ENCODE measurements at regions not wholly inside any gene's neighbourhood (a gene's known extent, or its start where the extent isn't known, plus 50 kb on each side); places are given as distances from the start of the nearest gene placed in this dataset.

DNA sequence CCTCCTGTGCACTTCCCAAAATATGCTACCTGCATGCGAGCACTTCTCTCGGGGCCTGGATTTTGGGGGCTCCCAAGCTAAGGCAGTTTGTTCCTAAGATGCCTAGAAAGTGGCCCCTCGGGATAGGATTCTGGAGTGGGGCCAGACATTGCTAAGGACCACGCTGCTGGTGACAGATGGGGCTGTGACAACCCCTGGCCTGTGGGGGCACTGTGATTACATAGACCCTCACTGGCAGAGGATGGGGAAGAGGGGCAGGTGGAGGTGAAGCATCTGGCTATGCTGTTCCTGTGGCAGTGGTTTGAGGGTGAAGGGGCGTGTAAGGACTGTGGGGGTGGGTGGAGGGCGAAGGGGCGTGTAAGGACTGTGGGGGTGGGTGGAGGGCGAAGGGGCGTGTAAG is 128.4 kb downstream of the ENGASE start:
- no peaks in the 10 kb centered on the region for H3K36me3 Mint-ChIP-seq (ENCODE audit: low read depth)
- no peak overlapping the region for H3K27ac Mint-ChIP-seq

DNA sequence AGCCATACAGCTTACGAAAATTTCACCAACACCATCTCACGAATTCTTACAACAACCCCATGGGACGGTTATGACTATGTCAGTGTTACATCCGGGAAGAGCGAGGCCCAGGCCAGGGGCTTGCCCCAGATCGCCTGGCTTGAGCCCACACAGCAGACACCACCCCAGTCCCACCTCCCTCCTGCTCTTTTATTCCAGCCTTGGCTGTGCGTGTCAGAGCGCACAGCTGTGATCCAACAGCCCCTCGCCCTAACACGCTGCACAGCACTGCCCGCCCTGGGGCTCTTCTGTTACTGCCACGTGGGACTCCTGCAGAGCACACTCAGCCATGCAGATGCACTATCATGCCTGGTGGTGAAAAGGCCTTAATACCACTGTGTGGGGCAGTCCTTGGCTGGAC is 127.9 kb downstream of the ENGASE start:
- Mint-ChIP-seq H3K4me1 (no peaks in the 10 kb centered on the region), H3K27me3 (peaks cover 63% of the 10 kb centered on the region), H3K4me3 (no peak overlapping the region), H3K36me3 (ENCODE audit: low read depth) (no peaks in the 10 kb centered on the region), H3K27ac (no peak overlapping the region)
- H3K9me3 ChIP-seq (ENCODE audit: control insufficient read depth, low read length, poor library complexity, severe bottlenecking): no peaks in the 10 kb centered on the region
- DNase-seq (no peak), ATAC-seq (no peak)

More for the DNA sequence above, 128.4 kb downstream of the ENGASE start:
- no peaks in the 10 kb centered on the region for H3K9me3 ChIP-seq (ENCODE audit: control insufficient read depth, low read length, poor library complexity, severe bottlenecking)
- H3K4me3 Mint-ChIP-seq: no peak overlapping the region
- H3K27me3 Mint-ChIP-seq: peaks cover 69% of the 10 kb centered on the region
- ATAC-seq (no peak), DNase-seq (no peak)
- H3K4me1 Mint-ChIP-seq: no peaks in the 10 kb centered on the region

DNA sequence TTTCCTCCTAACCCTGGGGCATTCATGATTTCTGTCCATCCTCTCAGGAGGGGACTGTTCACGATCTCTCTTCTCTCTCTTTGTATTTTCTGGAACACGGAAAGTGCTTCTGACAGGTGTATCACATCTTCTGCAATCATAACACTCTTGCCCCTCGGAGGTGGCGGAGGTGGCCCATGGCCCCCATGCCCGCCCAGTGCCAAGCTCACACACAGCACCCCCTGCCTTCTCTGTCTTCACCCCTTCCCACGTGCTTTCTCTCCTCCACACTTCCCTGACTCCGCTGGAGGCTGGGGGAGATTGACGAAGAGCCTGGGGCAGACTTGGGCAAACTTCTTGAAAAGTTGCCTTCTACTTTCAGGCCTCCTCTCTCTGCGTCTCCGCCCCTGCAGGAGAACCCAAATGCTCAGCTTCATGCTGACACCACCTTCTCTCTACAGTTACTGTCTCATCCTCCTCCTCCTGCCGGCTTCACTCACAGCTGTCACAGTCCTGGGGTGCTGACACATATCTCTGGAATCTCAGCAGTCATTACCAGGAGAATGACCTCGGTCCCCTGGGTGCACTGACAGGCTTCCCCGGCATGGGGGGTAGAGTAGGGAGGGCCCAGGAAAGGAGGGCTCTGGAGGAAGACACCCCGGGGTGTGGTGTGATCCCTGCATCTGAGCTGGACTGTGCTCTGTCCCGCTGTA is 127.1 kb downstream of the ENGASE start:
- Mint-ChIP-seq H3K4me3 (no peak overlapping the region), H3K36me3 (ENCODE audit: low read depth) (no peaks in the 10 kb centered on the region), H3K27me3 (peaks cover 56% of the 10 kb centered on the region), H3K4me1 (no peaks in the 10 kb centered on the region), H3K27ac (peak overlapping the region; percentile 43)
- DNase-seq (no peak), ATAC-seq (no peak)
- no peaks in the 10 kb centered on the region for H3K9me3 ChIP-seq (ENCODE audit: control insufficient read depth, low read length, poor library complexity, severe bottlenecking)

GRCh38 chr17:79201119-79201518 is 126.5 kb downstream of the ENGASE start:
- Mint-ChIP-seq H3K4me1 (no peaks in the 10 kb centered on the region), H3K4me3 (no peak overlapping the region), H3K27ac (peak overlapping the region; percentile 43), H3K36me3 (ENCODE audit: low read depth) (no peaks in the 10 kb centered on the region), H3K27me3 (peaks cover 60% of the 10 kb centered on the region)
- ATAC-seq: no peak
- no peak for DNase-seq
- H3K9me3 ChIP-seq (ENCODE audit: control insufficient read depth, low read length, poor library complexity, severe bottlenecking): no peaks in the 10 kb centered on the region

- H3K27ac Mint-ChIP-seq: no peak overlapping the region
- no peaks in the 10 kb centered on the region for H3K4me1 Mint-ChIP-seq
- peaks cover 62% of the 10 kb centered on the region for H3K27me3 Mint-ChIP-seq
Measured at GRCh38 chr17:79196913-79197312, 122.3 kb downstream of the ENGASE start.

GRCh38 chr17:79192503-79193351 is 118.1 kb downstream of the ENGASE start:
- Mint-ChIP-seq H3K27ac (no peak overlapping the region), H3K36me3 (ENCODE audit: low read depth) (no peaks in the 10 kb centered on the region), H3K4me1 (no peaks in the 10 kb centered on the region), H3K27me3 (peaks cover 67% of the 10 kb centered on the region), H3K4me3 (no peak overlapping the region)
- no peak for DNase-seq
- no peaks in the 10 kb centered on the region for H3K9me3 ChIP-seq (ENCODE audit: control insufficient read depth, low read length, poor library complexity, severe bottlenecking)
- ATAC-seq: no peak

More at GRCh38 chr17:79196913-79197312, 122.3 kb downstream of the ENGASE start:
- ATAC-seq: no peak
- Mint-ChIP-seq H3K4me3 (no peak overlapping the region), H3K36me3 (ENCODE audit: low read depth) (no peaks in the 10 kb centered on the region)
- no peaks in the 10 kb centered on the region for H3K9me3 ChIP-seq (ENCODE audit: control insufficient read depth, low read length, poor library complexity, severe bottlenecking)
- no peak for DNase-seq

DNA sequence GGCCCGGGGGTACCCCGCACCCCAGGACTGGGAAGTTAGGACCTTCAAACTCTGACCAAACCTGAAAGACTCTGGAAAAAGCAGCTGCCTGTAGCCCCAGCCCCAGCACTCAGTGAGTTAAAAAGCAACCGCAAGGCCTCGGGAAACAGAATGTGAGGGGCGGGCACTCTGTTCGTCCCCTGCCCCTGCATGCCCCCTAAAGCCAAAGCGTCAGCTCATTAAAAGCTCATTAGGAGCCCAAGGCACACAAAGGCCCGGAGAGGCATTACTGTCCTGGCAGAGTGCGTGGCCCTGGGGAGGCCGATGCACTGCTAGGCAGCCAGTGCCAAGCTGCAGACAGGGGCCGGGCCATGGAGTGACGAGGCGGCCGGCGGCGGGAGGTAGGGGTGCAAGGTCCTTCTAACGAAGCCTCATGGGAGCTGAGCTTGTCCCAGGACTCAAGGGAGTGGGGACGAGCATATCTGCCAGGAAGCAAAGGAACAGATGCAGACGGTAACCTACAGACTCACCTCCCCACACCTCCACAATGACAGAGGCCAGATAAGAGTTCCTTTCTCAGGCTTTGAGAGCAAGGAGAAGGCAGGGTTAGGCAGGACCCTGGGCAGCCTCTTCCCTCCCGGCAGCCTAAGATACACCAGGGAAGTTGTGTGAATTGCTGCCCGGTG is 116.8 kb downstream of the ENGASE start:
- Mint-ChIP-seq H3K27ac (no peak overlapping the region), H3K36me3 (ENCODE audit: low read depth) (no peaks in the 10 kb centered on the region), H3K27me3 (peaks cover 76% of the 10 kb centered on the region), H3K4me1 (no peaks in the 10 kb centered on the region), H3K4me3 (peak overlapping the region; percentile 7)
- H3K9me3 ChIP-seq (ENCODE audit: control insufficient read depth, low read length, poor library complexity, severe bottlenecking): no peaks in the 10 kb centered on the region
- no peak for DNase-seq
- no peak for ATAC-seq

DNA sequence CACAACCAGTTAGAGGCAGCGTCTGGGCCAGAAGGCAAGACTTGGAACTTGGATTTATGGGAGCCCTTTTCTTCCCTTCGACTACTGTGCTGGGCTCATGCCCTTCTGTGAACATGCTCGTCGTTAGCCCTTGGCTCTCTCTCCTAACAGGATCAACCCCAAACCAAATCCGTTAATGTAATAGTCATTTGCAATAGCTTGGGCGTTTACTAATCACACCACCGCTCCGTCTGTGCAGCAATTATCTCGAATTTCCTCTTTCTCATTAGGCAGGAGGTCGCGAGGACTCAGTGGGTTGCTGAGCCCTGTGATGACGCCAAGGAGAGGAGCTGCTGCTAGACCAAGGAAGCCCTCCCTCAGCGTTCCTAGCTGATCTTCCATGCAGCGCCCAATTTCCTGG is 114.7 kb downstream of the ENGASE start:
- Mint-ChIP-seq H3K4me3 (no peak overlapping the region), H3K36me3 (ENCODE audit: low read depth) (no peaks in the 10 kb centered on the region), H3K27me3 (peaks cover 81% of the 10 kb centered on the region), H3K4me1 (no peaks in the 10 kb centered on the region), H3K27ac (no peak overlapping the region)
- H3K9me3 ChIP-seq (ENCODE audit: control insufficient read depth, low read length, poor library complexity, severe bottlenecking): no peaks in the 10 kb centered on the region
- no peak for ATAC-seq
- no peak for DNase-seq

DNA sequence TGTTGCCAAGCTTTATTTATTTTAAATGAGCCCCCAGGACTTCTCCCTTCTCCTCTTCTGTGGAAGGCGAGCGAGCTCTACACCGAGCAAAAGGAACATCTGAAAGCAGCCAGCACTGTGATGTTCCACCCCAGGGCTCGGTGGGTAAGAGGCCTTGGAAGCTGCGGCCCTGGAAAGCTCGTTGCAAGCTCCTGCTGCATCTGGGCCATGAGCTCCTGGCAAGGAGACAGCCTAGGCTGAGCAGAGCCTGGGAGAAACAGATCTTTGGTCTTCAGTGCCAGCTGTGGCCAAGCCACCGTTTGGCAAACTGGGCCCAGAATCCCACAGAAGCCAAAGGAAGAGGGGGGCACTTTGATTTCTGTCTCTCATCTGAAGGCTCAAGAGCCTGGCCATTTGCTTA is 114.1 kb downstream of the ENGASE start:
- ATAC-seq (no peak), DNase-seq (no peak)
- no peaks in the 10 kb centered on the region for H3K9me3 ChIP-seq (ENCODE audit: control insufficient read depth, low read length, poor library complexity, severe bottlenecking)
- Mint-ChIP-seq H3K27ac (no peak overlapping the region), H3K27me3 (peaks cover 82% of the 10 kb centered on the region), H3K36me3 (ENCODE audit: low read depth) (no peaks in the 10 kb centered on the region), H3K4me3 (no peak overlapping the region), H3K4me1 (no peaks in the 10 kb centered on the region)

- no peaks in the 10 kb centered on the region for H3K36me3 Mint-ChIP-seq (ENCODE audit: low read depth)
- H3K9me3 ChIP-seq (ENCODE audit: control insufficient read depth, low read length, poor library complexity, severe bottlenecking): no peaks in the 10 kb centered on the region
- ATAC-seq (no peak), DNase-seq (no peak)
- no peak overlapping the region for H3K27ac Mint-ChIP-seq
- no peak overlapping the region for H3K4me3 Mint-ChIP-seq
- peaks cover 76% of the 10 kb centered on the region for H3K27me3 Mint-ChIP-seq
- no peaks in the 10 kb centered on the region for H3K4me1 Mint-ChIP-seq
Measured at GRCh38 chr17:79188048-79188447, 113.4 kb downstream of the ENGASE start.

DNA sequence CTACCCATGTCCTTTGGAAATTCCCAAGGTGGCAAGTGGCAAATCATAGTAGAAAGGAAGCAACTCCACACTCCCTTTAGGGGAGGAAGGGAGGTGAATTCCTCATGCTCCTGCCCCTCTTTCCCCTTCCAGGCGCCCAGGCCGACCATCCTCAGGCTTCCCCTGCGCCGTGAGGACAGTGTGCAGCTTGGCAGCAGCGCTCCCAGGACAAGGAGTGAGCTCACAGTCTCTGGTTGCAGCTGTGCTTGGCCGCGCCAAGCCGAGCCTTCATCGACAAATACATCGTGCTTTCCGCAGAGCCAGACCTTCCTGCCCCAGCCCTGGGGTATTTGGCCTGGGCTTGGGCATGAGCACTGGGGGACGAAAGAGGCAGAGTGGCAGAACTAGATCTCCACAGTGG is 112.6 kb downstream of the ENGASE start:
- H3K4me1 Mint-ChIP-seq: no peaks in the 10 kb centered on the region
- no peaks in the 10 kb centered on the region for H3K36me3 Mint-ChIP-seq (ENCODE audit: low read depth)
- no peaks in the 10 kb centered on the region for H3K9me3 ChIP-seq (ENCODE audit: control insufficient read depth, low read length, poor library complexity, severe bottlenecking)
- no peak for ATAC-seq
- no peak overlapping the region for H3K4me3 Mint-ChIP-seq
- DNase-seq: no peak
- H3K27ac Mint-ChIP-seq: no peak overlapping the region
- H3K27me3 Mint-ChIP-seq: peaks cover 68% of the 10 kb centered on the region

- no peaks in the 10 kb centered on the region for H3K9me3 ChIP-seq (ENCODE audit: control insufficient read depth, low read length, poor library complexity, severe bottlenecking)
- H3K36me3 Mint-ChIP-seq (ENCODE audit: low read depth): peaks cover 2% of the 10 kb centered on the region
- peaks cover 69% of the 10 kb centered on the region for H3K27me3 Mint-ChIP-seq
- H3K4me1 Mint-ChIP-seq: no peaks in the 10 kb centered on the region
- no peak for ATAC-seq
- H3K4me3 Mint-ChIP-seq: no peak overlapping the region
- no peak for DNase-seq
- no peak overlapping the region for H3K27ac Mint-ChIP-seq
Measured at GRCh38 chr17:79186406-79186805, 111.8 kb downstream of the ENGASE start.

DNA sequence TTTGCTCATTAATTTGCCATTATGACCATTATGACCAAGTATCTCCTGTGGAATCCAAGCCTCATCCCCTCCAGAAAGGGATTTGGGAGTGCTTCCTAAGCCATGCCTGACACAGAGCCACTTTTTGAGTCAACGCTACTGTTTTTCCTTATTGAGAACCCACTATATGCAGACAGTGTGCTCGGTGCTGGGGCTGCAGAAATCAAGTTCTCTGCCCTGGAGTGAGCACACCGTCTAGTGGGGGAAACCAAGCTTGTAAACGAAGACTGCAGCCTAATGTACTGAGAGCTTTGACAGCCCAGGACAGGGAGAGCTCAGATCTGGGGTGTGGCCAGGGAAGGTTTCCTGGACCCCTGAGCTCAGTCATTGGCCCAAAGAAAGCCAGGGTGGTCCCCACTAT is 111.0 kb downstream of the ENGASE start:
- DNase-seq: no peak
- H3K4me3 Mint-ChIP-seq: no peak overlapping the region
- H3K27me3 Mint-ChIP-seq: peaks cover 67% of the 10 kb centered on the region

More for the DNA sequence above, 111.0 kb downstream of the ENGASE start:
- ATAC-seq: no peak
- H3K9me3 ChIP-seq (ENCODE audit: control insufficient read depth, low read length, poor library complexity, severe bottlenecking): no peaks in the 10 kb centered on the region
- Mint-ChIP-seq H3K36me3 (ENCODE audit: low read depth) (peaks cover 2% of the 10 kb centered on the region), H3K27ac (no peak overlapping the region), H3K4me1 (no peaks in the 10 kb centered on the region)

All from T-helper 17 cell (primary cell).